ENCODE measurements at regions not wholly inside any gene's neighbourhood (a gene's known extent, or its start where the extent isn't known, plus 50 kb on each side); places are given as distances from the start of the nearest gene placed in this dataset.

DNA sequence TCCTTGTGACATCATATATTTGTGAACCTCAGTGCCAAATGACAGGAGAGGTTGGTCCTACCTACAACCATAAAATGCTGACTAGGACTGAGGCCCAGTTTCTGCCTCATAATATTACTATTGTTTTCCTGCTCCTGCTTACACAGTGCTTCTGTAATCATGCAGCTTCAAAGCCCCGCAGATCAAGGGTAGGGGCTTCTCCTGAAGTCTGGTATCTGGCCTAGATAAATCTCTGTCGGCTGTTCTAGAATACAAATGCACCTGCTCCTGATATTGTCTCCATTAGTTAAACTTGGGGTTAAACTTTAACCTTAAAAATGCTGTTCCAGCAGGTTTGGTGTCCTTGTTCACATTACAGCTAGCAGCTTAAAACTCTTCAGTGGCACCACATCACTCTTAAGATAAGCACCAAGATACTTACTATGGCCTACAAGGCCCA is 552.4 kb downstream of the TUSC7 start:
- no peaks in the 10 kb centered on the region for H3K4me1 ChIP-seq (ENCODE audit: insufficient read depth, low read length)
- ATAC-seq (no peak), DNase-seq (no peak)
- no peaks in the 10 kb centered on the region for H4K20me1 ChIP-seq (ENCODE audit: low read length)
- H3K27ac ChIP-seq (ENCODE audit: low read length): no peak overlapping the region
- BruUV-seq (replicated peaks): no TSS peak
- H3K79me2 ChIP-seq (ENCODE audit: low read length): no peaks in the 10 kb centered on the region
- H3K9me2 ChIP-seq (replicated peaks; ENCODE audit: low read length): no peaks in the 10 kb centered on the region
- H3K9ac ChIP-seq (ENCODE audit: low read length): no peak overlapping the region
- H2AFZ ChIP-seq (ENCODE audit: low read length): no peak overlapping the region
- H3K27me3 ChIP-seq (ENCODE audit: low read length): no peaks in the 10 kb centered on the region
- ChIA-PET CTCF (no interaction called here), POLR2A (ENCODE audit: unreplicated experiment) (no interaction called here)
- TF ChIP-seq EZH2phosphoT487 (IDR thresholded peaks at IDR 0.05; ENCODE audit: borderline replicate concordance, low read length) (no peak), EZH2 (IDR thresholded peaks at IDR 0.05; ENCODE audit: low read length, unreplicated experiment) (no peak)
- TF ChIP-seq, protein P1, sequence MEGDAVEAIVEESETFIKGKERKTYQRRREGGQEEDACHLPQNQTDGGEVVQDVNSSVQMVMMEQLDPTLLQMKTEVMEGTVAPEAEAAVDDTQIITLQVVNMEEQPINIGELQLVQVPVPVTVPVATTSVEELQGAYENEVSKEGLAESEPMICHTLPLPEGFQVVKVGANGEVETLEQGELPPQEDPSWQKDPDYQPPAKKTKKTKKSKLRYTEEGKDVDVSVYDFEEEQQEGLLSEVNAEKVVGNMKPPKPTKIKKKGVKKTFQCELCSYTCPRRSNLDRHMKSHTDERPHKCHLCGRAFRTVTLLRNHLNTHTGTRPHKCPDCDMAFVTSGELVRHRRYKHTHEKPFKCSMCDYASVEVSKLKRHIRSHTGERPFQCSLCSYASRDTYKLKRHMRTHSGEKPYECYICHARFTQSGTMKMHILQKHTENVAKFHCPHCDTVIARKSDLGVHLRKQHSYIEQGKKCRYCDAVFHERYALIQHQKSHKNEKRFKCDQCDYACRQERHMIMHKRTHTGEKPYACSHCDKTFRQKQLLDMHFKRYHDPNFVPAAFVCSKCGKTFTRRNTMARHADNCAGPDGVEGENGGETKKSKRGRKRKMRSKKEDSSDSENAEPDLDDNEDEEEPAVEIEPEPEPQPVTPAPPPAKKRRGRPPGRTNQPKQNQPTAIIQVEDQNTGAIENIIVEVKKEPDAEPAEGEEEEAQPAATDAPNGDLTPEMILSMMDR (conservative IDR thresholded peaks at IDR 0.05; ENCODE audit: low read depth, low read length): no peak
- H3K9me3 ChIP-seq (ENCODE audit: low read length): peaks cover 12% of the 10 kb centered on the region; the same call in 1 of the 2 replicates
- intact Hi-C loops (cut with micrococcal nuclease): no loop called here
- H3F3A ChIP-seq (ENCODE audit: low read length, unreplicated experiment): no peaks in the 10 kb centered on the region
- no peaks in the 10 kb centered on the region for H3K36me3 ChIP-seq (ENCODE audit: low read depth, low read length)
- no peak overlapping the region for H3K4me2 ChIP-seq (ENCODE audit: low read length)
- H3K4me3 ChIP-seq (ENCODE audit: low read length): no peak overlapping the region

GRCh38 chr3:117263270-117263669 is 553.7 kb downstream of the TUSC7 start:
- no peak for ATAC-seq
- Histone ChIP-seq H3F3A (ENCODE audit: low read length, unreplicated experiment) (no peaks in the 10 kb centered on the region), H3K27me3 (ENCODE audit: low read length) (no peaks in the 10 kb centered on the region), H3K27ac (ENCODE audit: low read length) (no peak overlapping the region), H3K4me1 (ENCODE audit: insufficient read depth, low read length) (no peaks in the 10 kb centered on the region), H4K20me1 (ENCODE audit: low read length) (no peaks in the 10 kb centered on the region), H3K36me3 (ENCODE audit: low read depth, low read length) (no peaks in the 10 kb centered on the region), H3K4me3 (ENCODE audit: low read length) (no peak overlapping the region), H3K9me3 (ENCODE audit: low read length) (peaks cover 20% of the 10 kb centered on the region), H3K9me2 (replicated peaks; ENCODE audit: low read length) (no peaks in the 10 kb centered on the region), H3K79me2 (ENCODE audit: low read length) (no peaks in the 10 kb centered on the region), H3K4me2 (ENCODE audit: low read length) (no peak overlapping the region), H2AFZ (ENCODE audit: low read length) (no peak overlapping the region), H3K9ac (ENCODE audit: low read length) (no peak overlapping the region)
- DNase-seq: no peak
- ChIA-PET CTCF (no interaction called here), POLR2A (ENCODE audit: unreplicated experiment) (no interaction called here)
- no TSS peak for BruUV-seq (replicated peaks)
- TF ChIP-seq EZH2 (IDR thresholded peaks at IDR 0.05; ENCODE audit: low read length, unreplicated experiment) (no peak), EZH2phosphoT487 (IDR thresholded peaks at IDR 0.05; ENCODE audit: borderline replicate concordance, low read length) (no peak)
- TF ChIP-seq, protein P1 (conservative IDR thresholded peaks at IDR 0.05; ENCODE audit: low read depth, low read length): no peak
- intact Hi-C loops (cut with micrococcal nuclease): no loop called here

DNA sequence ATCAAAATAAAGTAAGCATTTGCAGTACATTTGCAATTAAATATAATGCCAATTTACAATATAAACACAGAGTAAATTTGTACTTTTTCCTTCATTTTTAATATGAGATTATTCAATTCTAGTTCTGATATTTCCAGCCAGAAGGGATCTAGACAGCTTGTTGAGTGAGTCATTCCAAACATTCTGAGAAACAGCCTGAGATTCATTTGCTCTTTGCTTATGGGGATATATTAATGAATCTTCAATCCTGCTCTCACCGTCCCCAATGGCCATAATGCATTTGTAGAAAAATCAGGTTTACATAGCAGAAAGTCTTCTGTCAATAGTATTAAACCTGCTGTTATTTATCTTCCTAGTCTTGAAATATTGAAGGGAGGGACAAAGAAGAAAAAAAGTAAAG is 554.2 kb downstream of the TUSC7 start:
- H3K9me2 ChIP-seq (replicated peaks; ENCODE audit: low read length): no peaks in the 10 kb centered on the region
- intact Hi-C loops (cut with micrococcal nuclease): no loop called here
- H4K20me1 ChIP-seq (ENCODE audit: low read length): no peaks in the 10 kb centered on the region
- no peak overlapping the region for H3K4me2 ChIP-seq (ENCODE audit: low read length)
- ATAC-seq (no peak), DNase-seq (no peak)
- no peak overlapping the region for H2AFZ ChIP-seq (ENCODE audit: low read length)
- no peak overlapping the region for H3K4me3 ChIP-seq (ENCODE audit: low read length)
- H3K27me3 ChIP-seq (ENCODE audit: low read length): no peaks in the 10 kb centered on the region
- no peaks in the 10 kb centered on the region for H3F3A ChIP-seq (ENCODE audit: low read length, unreplicated experiment)
- H3K79me2 ChIP-seq (ENCODE audit: low read length): no peaks in the 10 kb centered on the region
- H3K36me3 ChIP-seq (ENCODE audit: low read depth, low read length): no peaks in the 10 kb centered on the region
- ChIA-PET CTCF (no interaction called here), POLR2A (ENCODE audit: unreplicated experiment) (no interaction called here)
- peaks cover 22% of the 10 kb centered on the region for H3K9me3 ChIP-seq (ENCODE audit: low read length)
- H3K4me1 ChIP-seq (ENCODE audit: insufficient read depth, low read length): no peaks in the 10 kb centered on the region
- TF ChIP-seq EZH2 (IDR thresholded peaks at IDR 0.05; ENCODE audit: low read length, unreplicated experiment): no peak
- TF ChIP-seq, protein P1 (conservative IDR thresholded peaks at IDR 0.05; ENCODE audit: low read depth, low read length): no peak
- no peak for TF ChIP-seq EZH2phosphoT487 (IDR thresholded peaks at IDR 0.05; ENCODE audit: borderline replicate concordance, low read length)
- BruUV-seq (replicated peaks): no TSS peak
- no peak overlapping the region for H3K27ac ChIP-seq (ENCODE audit: low read length)
- no peak overlapping the region for H3K9ac ChIP-seq (ENCODE audit: low read length)

Measured in PC-3 (cell line).